GM18520 (cell line): ENCODE measurements at regions not wholly inside any gene's neighbourhood (a gene's known extent, or its start where the extent isn't known, plus 50 kb on each side); places are given as distances from the start of the nearest gene placed in this dataset.
"Not testable (repeated sequence)": the region's sequence is repeated elsewhere in the genome, so short reads cannot be mapped to it uniquely, and the experiment has no call there.

Experiments used
- ATAC-seq: cut with Tn5 transposase; IDR thresholded peaks from one replicate; pipeline ENCODE4 v1.9.1; 2021; ENCODE audit not compliant: unreplicated experiment

DNA sequence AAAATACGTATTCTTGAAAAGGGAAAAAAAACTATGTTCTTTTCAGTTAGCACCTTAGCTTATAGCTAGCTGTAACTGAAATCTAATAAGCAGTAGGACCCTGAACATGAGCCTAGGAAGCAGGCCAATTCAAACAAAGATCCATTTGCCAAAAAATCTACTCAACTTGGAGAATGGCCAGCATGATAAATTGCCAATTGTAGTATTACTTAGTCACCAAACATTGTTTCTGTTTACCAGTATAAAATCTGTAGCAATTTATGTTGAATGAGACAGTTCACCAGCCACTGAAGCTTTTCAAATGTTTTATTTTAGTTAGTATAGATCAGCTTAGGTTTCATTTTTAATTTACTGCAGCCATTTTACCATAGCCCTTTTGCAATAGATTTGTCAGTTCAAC, 323.6 kb upstream of the DIPK2B start:
- no peak for ATAC-seq

DNA sequence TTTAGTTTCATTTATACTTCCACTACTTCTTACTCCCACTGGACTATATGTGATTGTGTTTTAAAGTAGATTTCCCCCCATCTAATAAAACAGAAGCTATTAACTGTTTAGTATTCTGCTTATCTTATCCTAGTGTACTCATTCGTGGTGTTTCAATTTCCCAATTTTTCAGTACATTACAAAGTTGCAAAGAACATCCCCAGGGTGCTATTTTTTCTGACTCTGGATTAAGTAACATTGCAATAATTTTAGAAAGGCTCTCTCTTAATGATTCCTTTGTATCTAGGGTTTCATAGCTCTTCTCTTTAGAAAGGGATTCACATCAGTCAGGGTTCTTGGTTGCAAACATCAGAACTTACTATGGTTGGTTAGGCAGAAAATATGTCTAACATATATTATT, 317.9 kb upstream of the DIPK2B start:
- ATAC-seq, result no peak

DNA sequence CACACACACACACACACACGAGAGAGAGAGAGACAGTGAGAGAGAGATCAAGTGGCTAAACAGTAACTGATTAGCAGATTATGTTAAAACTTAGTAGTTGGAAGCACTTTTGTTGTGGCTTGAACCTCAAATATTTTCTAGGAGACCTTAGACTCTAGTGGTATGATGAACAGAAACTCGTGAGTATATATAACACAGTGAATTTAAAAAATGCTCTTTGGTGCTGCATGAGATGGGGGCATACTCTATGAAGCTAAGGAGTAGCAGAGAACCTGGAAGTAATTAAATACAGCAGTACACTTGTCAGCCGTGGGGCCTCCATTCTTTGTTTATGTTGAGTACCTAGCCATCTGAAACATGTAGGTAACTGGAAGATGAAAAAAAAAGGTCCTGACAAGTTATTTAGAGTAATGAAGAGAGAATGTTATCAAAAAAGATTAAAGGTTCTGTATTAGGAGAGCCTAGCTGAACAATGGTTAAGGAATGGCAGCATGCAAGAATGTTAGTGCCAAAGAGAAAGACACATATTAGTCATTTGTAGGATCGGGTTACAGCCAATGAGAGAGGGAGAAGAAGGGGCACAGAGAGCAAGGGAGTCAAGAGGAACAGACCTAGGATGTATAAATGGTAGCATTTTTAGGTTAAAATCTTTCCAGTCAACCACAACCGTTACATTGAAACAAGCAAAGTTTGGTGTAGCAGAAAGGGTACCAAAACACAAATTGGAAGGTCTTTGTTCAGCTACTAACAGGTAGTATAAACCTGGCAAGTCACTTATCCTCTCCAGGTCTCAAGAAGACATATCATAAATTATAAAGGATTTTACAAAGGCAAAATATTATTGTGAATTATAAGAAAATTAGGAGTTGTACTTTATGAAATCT, 316.7 kb upstream of the DIPK2B start:
- no peak for ATAC-seq

DNA sequence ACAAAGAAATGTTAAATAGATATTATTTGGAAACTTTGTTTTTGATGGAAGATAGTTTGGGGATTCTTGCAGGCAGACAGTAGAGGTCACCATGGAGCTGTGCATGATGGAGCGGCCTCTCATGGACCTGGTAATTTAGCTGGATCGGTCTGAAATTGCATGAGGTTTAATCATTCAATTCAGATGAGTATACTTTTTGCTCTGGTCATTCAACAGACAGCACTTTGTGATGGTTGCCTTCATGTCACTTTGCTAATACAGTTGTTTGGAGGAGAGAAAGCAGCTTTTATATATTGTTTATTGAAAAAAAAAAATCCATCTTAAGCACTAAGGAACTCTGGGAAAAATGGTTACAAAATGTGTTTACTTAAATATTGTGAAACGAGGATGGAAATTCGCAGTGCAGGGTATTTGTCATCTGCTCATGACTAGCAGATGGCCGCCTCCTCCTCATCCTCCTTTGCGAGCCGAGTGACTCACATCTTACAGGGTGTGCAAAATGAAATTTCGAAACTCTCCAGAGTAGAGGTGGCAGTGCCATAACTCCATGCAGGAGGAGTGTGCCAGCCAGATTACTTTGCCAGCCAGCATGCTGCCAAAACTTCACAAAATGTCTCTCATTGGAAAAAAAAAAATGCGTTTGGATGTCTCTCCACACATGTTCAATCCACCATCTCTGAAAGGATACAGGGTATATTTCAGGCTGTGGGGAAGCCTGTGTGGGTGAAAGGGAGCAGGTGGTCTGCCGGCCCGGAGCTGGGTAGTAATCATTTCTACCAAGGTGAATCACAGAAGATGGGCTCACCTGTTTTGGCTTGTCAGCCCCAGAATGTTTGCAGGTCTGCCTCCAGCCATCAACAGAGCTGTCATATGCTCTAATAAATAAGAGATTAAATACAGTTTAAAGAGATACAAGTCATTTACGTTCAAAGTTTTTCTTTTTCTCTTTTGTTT, 314.9 kb upstream of the DIPK2B start:
- ATAC-seq, result no peak

DNA sequence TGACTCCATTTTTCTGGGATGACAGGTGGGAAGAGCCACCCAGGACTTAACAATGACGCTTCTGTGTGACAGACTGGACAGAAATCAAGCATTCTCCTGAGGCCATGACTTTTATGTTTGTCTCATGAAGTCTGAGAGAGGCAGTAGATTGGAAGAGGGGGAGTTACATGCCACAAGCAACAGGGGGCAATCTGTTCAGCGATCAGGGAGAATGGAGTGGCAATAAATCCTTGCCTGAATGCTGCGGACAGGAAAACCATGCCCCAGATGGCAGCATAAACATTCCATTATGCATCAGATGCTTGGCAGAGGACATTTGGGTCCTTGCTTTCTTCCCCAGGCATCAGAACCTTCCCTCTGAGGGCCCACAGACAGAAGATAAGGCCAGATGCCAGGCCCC, 312.4 kb upstream of the DIPK2B start:
- no peak for ATAC-seq

DNA sequence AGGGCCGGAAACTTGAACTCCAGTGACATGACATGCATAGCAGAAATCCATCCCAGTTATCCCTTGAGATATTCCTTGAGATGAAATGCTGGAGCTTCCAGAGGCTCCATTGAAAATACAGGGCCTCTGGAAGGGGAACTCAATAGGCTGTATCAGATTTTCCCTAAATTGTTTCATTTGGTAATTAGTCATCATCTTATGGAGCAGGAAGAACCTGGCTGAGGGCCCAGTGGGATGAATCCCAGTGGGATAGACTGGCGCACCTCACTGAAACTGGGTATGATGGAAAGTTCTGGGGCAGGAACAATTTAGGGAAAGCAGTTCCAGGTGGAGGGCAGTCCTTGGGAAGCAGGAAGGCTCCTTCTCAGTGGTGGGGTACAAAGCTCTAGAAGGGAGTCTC, 307.8 kb upstream of the DIPK2B start:
- ATAC-seq, result no peak

DNA sequence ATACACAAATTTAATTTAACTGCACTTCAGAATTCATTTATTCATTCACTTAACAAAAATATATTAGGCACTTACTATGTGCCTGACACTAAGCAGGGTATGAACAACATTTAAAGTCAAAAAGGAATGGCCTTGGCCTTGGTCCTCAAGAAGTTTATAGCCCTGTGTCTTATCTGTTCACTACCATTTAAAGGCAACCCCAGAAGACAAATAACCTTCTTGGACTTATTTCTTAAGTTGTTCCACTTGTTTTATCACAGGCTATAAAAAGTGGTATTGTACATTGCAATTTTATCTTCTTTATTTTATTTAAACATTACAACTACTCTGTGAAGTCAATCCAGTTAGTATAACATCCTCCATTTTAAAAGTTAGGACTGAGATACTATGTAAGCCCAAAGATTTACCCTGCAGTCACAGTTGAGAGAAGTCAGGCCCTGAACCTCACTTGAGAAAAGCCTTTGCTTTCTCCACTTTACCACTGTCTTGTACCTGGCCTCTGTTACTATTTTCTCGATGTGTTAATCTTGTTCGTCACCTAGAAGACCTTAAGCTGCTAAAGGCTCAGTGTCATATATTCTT, 305.6 kb upstream of the DIPK2B start:
- no peak for ATAC-seq

DNA sequence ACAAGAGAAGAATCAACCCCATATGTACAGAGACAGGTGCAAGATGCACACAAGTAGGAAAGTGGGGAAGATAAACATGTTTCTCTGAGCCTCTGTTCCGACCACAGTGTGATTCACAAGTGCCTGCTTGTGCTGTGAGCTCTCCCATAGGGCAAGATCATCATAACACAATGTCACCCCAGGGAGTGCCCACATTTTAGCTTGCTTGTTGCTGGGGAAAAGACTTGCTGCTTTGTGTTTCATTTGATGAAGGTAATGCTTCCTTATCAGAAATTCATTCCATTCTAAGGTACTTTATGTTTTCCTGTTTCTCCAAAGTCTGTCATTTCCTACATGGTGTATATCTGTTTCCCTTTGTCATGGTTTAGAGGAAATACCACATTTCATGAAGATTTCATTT, 304.5 kb upstream of the DIPK2B start:
- no peak for ATAC-seq

DNA sequence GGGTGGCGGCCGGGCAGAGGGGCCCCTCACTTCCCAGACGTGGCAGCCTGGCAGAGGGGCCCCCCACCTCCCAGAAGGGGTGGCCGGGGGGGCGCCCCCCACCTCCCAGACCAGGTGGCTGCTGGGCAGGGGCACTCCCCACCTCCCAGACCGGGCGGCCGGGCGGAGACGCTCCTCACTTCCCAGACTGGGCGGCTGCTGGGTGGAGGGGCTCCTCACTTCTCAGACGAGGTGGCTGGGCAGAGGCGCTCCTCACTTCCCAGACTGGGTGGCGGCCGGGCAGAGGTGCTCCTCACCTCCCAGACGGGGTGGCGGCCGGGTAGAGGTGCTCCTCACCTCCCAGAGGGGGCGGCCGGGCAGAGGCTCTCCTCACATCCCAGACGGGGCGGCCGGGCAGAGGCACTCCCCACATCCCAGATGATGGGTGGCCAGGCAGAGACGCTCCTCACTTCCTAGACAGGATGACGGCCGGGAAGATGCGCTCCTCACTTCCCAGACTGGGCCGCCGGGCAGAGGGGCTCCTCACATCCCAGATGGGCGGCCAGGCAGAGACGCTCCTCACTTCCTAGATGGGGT, 303.2 kb upstream of the DIPK2B start:
- ATAC-seq, result not testable (repeated sequence)

DNA sequence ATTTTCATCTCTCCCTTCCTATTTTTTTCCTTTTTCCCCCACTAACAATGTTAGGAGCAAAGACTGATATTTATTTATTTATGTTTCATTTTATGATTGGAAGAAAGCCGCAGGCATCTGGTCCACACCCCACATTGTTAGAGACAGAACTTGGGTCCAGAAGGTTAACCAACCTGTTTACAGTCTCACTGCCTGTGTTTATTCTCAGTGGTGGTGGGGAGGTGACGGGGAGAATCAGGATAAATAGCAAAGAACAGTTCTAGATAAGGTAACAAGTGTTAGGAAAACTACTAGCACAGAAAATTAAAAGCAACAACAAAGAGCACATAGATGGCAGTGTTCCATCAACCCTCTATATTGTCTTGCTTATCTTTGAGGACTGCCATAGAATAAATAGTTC, 301.7 kb upstream of the DIPK2B start:
- ATAC-seq, result no peak

DNA sequence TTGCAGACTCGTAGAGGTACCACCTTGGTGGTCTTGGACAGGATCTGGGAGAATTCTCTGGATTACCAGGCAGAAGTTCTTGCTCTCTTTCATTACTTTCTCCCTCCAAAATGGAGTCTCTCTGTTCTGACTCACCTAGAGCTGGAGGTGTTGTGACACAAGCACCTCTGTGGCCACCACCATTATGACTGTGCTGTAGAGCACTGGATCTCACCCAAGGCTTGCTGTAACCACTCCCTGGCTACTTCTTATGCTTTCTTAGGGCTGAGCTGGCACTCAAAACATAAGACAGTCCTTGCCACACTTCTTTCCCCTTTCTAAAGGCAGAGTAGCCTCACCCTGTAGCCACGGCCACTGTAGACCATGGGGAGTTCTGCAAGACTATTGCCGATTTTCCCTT, 296.6 kb upstream of the DIPK2B start:
- ATAC-seq, result no peak

DNA sequence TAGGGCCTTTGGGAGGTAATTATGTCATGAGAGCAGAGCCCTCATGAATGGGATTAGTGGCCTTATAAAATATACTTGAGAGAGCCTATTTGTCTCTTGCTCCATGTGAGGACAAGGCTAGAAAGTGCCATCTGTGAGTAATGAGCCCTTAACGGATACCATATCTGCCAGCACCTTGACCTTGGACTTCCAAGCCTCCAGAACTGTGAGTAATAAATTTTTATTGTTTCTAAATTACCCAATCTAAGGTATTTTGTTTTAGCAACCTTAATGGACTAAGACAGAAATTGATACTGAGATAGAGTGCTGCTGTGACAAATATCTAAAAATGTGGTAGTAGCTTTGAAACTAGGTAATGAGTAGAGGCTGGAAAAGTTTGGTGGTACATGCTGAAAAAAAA, 285.0 kb upstream of the DIPK2B start:
- no peak for ATAC-seq

DNA sequence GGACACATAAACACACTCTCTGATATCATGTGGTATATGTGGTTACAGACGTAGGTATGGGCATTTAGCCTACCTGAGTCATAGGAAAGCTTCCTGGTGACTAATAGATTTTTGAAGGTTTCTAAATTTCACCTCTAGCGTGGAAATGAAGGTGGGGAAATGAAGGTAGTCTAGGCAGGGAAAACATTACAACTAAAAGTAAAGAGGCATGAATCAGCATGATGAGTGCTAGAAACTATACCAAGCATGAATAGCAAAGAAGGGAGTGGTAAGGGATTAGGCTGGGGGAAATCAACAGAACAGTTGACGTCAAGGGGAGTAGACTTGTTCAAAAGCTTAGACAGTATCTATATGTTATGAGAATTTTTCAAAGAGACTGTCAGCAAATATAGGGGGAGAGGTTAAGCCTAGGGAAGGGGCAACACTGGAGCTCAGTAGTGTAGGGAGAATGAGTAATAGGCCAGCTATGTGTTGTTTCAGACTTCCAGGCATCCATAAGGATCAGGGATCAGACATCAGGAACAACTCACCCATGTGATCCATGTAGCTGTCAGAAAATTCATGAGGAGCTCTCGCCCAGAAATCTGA, 279.3 kb upstream of the DIPK2B start:
- no peak for ATAC-seq

DNA sequence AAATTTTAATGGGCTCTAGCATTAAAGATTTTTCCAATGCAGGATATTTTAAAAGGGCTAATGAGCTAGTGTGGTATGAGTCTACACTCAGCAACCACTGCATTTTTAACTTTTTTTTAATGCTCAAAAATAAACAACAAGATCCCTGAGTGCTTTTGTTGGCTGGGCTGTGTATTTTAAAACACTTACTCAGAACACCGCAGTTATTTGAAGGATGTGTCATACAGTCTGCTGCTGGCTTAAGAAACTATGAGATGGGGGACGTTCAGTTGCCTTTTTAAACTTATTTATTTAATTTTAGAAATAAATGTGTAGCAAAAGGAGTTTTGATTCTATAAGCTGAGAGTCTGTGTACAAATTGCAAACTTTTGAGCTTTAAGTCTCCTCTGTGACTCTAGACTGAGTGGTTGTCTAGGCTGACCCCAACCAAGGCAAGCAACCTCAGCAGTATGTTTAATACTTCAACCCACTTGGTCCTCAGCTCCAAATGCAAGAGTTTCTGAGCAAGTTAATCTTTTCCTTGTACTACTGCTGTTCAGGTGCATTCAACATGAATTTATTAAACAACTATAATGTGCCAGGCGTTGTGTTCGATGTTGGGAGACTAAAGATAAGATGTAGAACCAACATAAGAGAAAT, 278.6 kb upstream of the DIPK2B start:
- ATAC-seq, result no peak

DNA sequence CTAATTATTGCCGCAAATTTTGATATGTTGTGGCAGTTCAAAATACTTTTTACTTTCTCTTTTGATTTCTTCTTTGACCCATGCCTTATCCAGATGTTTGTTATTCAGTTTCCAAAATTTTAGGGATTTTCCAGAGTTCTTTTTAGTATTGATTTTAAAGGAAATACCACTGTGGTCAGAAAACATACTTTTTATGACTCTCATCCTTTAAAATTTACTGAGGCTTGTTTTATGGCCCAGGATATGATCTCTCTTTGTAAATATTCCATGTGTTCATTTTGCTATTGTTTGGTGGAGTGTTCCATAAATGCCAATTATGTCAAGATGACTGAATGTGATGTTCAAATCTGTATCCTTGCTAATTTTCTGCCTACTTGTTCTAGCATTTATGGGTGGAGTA, 272.3 kb upstream of the DIPK2B start:
- ATAC-seq, result no peak

DNA sequence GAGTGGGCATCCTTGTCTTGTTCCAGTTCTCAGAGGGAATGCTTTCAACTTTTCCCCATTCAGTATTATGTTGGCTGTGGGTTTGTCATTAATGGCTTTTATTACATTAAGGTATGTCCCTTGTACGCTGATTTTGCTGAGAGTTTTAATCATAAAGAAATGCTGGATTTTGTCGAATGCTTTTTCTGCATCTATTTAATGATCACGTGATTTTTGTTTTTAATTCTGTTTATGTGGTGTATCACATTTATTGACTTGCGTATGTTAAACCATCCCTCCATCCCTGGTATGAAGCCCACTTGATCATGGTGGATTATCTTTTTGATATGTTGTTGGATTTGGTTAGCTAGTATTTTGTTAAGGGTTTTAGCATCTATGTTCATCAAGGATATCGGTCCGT, 266.9 kb upstream of the DIPK2B start:
- ATAC-seq, result not testable (repeated sequence)

DNA sequence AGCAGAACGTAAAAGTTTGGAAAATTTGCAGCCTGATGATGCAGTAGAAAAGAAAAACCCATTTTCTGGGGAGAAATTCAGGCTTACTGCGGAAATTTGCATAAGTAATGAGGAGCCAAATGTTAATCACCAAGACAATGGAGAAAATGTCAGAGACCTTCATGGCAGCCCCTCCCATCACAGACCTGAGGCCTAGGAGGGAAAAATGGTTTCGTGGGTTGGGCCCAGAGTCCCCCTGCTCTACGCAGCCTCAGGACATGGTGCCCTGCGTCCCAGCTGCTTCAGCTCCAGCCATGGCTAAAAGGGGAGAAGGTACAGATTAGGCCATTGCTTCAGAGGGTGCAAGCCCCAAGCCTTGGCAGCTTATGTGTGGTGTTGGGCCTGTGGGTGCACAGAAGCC, 255.1 kb upstream of the DIPK2B start:
- not testable (repeated sequence) for ATAC-seq

DNA sequence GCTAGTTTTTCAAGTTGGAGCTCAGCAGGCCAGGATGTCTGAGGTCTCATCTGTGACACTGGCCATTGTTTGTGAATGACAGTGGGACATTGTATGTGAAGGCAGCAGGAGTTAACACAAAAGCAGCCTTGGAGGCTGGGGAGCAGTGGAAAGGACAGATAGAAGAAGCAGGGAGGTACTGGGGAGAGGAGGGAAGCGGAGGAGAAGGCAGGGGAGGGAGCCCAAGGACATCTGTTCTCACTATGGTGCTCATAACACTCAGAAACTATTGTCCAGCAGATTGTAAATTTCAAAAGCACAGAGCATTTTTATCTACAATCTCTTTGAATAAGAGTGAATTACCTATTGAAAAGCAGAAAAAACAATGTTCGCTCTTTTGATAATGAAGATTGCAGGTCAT, 253.6 kb upstream of the DIPK2B start:
- no peak for ATAC-seq

DNA sequence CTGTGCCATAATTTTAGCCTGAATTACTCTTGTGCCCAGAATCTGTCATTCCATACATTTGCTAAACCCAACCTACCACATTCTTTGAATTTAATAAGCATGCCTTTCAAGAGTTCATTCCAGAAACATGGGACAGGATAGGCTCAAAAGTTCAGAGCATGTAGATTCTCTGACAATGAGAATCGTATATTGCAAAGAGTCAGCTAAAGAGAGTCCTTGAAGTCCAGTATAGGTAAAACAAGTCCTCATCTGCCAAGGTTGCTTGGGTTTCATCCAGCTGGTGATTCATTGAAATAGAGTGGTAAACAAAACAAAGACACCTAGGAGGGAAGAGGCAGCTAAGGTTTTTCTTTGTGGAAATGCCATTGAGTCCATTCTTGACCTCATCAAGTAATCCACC, 249.3 kb upstream of the DIPK2B start:
- no peak for ATAC-seq

DNA sequence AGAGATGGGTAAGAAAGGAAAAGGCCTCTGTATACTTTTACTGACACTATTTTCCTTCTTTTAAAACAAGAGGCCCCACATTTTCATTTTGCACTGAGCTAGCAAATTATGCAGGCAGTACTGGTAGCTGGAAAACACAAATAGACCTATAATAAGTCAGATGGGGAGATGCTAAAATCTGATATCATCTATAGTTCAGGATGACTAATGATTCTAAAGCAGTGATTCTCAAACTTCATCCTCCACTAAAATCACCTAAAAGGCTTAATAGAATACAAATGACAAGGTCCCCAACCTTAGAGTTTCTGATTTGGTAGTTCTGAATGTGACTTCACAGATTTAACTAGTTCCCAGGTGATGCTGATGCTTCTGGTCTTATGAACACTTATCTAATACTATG, 247.3 kb upstream of the DIPK2B start:
- no peak for ATAC-seq
